Endothelial cell of umbilical vein (primary cell): ENCODE measurements at regions not wholly inside any gene's neighbourhood (a gene's known extent, or its start where the extent isn't known, plus 50 kb on each side); places are given as distances from the start of the nearest gene placed in this dataset.

ENCODE experiments used
- JUN ChIP-seq: IDR thresholded peaks from 2 replicates; pipeline ENCODE4 v1.6.1; 2011; ENCODE audit warnings: borderline replicate concordance, low read depth; ENCODE audit not compliant: insufficient read length, insufficient read depth
- MYC ChIP-seq: IDR thresholded peaks from one replicate; pipeline ENCODE4 v1.6.1; 2011; ENCODE audit warnings: mild to moderate bottlenecking, low read depth, low read length
- POLR2A ChIP-seq: IDR thresholded peaks from 2 replicates; pipeline ENCODE4 v1.6.1; 2012; ENCODE audit warnings: low read depth, mild to moderate bottlenecking, control low read depth, low read length
- POLR2AphosphoS5 ChIP-seq: IDR thresholded peaks from 2 replicates; pipeline ENCODE4 v1.6.1; 2012; ENCODE audit warnings: low read depth, mild to moderate bottlenecking, control low read depth, low read length, moderate library complexity; ENCODE audit not compliant: insufficient read depth
- TF ChIP-seq, protein P1 (sequence below), 2 donors: IDR thresholded peaks; 1 replicate in 1 of 2; 2 replicates in 1 of 2; pipeline ENCODE4 v1.5.1; 2011; ENCODE audit warnings: low read length in 2 of 2, mild to moderate bottlenecking in 2 of 2, moderate library complexity in 2 of 2, control low read depth in 1 of 2, inconsistent platforms in 1 of 2, low read depth in 1 of 2; ENCODE audit not compliant: insufficient read depth in 1 of 2; ENCODE audit errors: extremely low read depth in 1 of 2

DNA sequence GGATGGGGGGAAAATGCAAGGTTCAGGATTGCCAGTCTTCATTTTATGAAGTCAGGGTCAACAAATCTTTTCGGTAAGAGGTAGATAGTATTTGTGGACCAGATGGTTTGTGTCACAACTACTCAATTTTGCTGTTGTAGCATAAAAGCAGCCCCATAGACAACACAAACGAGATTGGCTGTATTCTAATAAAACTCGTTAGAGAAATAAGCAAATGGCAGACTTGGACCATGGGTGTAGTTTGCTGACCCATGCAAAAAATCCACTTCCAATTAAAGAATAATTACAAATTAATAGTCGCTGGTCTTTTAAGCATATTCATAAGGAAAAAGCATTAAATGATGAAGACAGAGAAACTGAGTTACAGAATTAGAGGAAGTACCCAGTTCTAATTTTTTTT is 247.1 kb downstream of the CRPPA start:
- TF ChIP-seq MYC (no peak), JUN (no peak), POLR2A (no peak), POLR2AphosphoS5 (no peak)
- TF ChIP-seq, protein P1, sequence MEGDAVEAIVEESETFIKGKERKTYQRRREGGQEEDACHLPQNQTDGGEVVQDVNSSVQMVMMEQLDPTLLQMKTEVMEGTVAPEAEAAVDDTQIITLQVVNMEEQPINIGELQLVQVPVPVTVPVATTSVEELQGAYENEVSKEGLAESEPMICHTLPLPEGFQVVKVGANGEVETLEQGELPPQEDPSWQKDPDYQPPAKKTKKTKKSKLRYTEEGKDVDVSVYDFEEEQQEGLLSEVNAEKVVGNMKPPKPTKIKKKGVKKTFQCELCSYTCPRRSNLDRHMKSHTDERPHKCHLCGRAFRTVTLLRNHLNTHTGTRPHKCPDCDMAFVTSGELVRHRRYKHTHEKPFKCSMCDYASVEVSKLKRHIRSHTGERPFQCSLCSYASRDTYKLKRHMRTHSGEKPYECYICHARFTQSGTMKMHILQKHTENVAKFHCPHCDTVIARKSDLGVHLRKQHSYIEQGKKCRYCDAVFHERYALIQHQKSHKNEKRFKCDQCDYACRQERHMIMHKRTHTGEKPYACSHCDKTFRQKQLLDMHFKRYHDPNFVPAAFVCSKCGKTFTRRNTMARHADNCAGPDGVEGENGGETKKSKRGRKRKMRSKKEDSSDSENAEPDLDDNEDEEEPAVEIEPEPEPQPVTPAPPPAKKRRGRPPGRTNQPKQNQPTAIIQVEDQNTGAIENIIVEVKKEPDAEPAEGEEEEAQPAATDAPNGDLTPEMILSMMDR (IDR thresholded peaks at IDR 0.05; ENCODE audit: extremely low read depth in 1 of 2, insufficient read depth in 1 of 2, low read depth in 1 of 2, low read length in 2 of 2): no peak
